BE2C (cell line): ENCODE measurements at regions not wholly inside any gene's neighbourhood (a gene's known extent, or its start where the extent isn't known, plus 50 kb on each side); places are given as distances from the start of the nearest gene placed in this dataset.
"Not testable (repeated sequence)": the region's sequence is repeated elsewhere in the genome, so short reads cannot be mapped to it uniquely, and the experiment has no call there.

Experiments
- DNase-seq: peaks from one replicate; pipeline ENCODE4 v3.0.0-alpha.2; 2020
- H3K27me3 ChIP-seq: fragments of 250-450 bp; sonication (Bioruptor Pico); 2 replicates; pipeline ENCODE4 v1.5.1; 2020; ENCODE audit warnings: mild to moderate bottlenecking
- H3K36me3 ChIP-seq: fragments of 250-450 bp; sonication (Bioruptor Pico); 2 replicates; pipeline ENCODE4 v1.5.1; 2020; ENCODE audit warnings: mild to moderate bottlenecking
- H3K4me1 ChIP-seq: fragments of 250-450 bp; sonication (Bioruptor Pico); 2 replicates; pipeline ENCODE4 v1.5.1; 2020
- H3K4me3 ChIP-seq: 2 replicates; pipeline ENCODE4 v1.5.1; 2011; ENCODE audit warnings: low read depth, low read length
- H3K9me3 ChIP-seq: fragments of 250-450 bp; sonication (Bioruptor Pico); 2 replicates; pipeline ENCODE4 v1.5.1; 2020
- TF ChIP-seq, protein P1 (sequence below): IDR thresholded peaks from 2 replicates; pipeline ENCODE4 v1.5.1; 2012; ENCODE audit warnings: mild to moderate bottlenecking, low read depth, low read length

DNA sequence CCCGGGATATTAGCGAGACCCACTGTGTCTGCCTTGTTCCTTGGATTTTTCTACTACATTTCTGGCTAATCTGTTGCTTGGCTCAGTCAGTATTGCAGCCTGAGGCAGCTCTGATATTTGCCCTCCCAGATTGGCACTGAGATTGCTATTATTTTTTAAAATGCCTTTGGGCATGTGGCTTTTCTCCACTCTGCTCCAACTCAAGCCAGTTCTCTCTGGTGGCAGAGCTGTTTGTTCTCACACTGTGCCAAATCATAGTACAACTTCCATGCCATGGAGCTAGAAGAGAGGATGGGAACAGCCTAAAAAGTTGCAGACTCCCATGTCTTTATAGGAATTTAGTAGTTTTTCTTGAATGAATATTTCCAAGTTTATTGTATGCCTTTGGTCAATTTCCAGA lies 155.9 kb upstream of the ATP10B start:
- H3K36me3 ChIP-seq, result no peaks in the 10 kb centered on the region
- no peaks in the 10 kb centered on the region for H3K4me1 ChIP-seq
- TF ChIP-seq, protein P1, sequence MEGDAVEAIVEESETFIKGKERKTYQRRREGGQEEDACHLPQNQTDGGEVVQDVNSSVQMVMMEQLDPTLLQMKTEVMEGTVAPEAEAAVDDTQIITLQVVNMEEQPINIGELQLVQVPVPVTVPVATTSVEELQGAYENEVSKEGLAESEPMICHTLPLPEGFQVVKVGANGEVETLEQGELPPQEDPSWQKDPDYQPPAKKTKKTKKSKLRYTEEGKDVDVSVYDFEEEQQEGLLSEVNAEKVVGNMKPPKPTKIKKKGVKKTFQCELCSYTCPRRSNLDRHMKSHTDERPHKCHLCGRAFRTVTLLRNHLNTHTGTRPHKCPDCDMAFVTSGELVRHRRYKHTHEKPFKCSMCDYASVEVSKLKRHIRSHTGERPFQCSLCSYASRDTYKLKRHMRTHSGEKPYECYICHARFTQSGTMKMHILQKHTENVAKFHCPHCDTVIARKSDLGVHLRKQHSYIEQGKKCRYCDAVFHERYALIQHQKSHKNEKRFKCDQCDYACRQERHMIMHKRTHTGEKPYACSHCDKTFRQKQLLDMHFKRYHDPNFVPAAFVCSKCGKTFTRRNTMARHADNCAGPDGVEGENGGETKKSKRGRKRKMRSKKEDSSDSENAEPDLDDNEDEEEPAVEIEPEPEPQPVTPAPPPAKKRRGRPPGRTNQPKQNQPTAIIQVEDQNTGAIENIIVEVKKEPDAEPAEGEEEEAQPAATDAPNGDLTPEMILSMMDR, result no peak
- H3K27me3 ChIP-seq, result no peaks in the 10 kb centered on the region
- no peak for DNase-seq
- no peak overlapping the region for H3K4me3 ChIP-seq
- H3K9me3 ChIP-seq, result no peaks in the 10 kb centered on the region

DNA sequence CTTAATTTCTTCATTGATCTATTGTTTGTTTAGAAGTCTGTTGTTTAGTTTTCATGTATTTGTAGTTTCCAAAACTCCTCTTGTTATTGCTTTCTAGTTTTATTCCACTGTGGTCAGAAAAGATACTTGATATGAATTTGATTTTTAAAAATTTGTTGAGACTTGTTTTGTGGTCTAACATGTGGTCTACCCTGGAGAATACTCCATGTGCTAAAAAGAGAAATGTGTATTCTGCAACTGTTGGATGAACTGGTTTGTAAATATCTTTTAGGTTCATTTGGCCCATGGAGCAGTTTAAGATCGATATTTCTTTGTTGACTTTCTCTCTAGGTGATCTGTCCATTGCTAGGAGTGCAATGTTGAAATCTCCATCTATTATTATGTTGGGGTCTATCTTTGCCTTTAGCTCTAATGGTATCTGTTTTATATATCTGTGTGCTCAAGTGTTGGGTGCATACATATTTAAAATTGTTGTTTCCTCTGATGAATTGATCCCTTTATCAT lies 150.6 kb upstream of the ATP10B start:
- H3K9me3 ChIP-seq, result no peaks in the 10 kb centered on the region
- H3K27me3 ChIP-seq, result no peaks in the 10 kb centered on the region
- TF ChIP-seq, protein P1, result no peak
- no peak for DNase-seq
- no peaks in the 10 kb centered on the region for H3K4me1 ChIP-seq
- H3K4me3 ChIP-seq, result no peak overlapping the region
- no peaks in the 10 kb centered on the region for H3K36me3 ChIP-seq

DNA sequence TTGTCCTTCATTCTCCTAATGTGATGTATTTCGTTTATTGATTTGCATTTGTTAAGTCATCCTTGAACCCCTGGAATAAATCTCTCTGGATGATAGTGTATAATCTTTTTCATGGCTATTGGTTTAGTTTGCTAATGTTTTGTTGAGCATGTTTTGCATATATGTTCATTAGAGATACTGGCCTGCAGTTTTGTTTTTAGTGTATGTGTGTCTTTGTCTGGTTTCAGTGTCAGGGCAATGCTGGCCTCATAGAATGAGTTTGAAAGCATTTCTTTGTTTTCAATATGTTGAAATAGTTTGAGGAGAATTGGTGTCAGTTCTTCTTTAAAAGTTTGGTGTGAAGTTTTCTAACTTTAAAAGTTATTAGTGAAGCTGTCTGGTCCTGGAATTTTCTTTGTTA lies 149.6 kb upstream of the ATP10B start:
- Histone ChIP-seq H3K4me1 (no peaks in the 10 kb centered on the region), H3K27me3 (no peaks in the 10 kb centered on the region), H3K36me3 (no peaks in the 10 kb centered on the region), H3K4me3 (no peak overlapping the region), H3K9me3 (no peaks in the 10 kb centered on the region)
- TF ChIP-seq, protein P1, result no peak
- no peak for DNase-seq

DNA sequence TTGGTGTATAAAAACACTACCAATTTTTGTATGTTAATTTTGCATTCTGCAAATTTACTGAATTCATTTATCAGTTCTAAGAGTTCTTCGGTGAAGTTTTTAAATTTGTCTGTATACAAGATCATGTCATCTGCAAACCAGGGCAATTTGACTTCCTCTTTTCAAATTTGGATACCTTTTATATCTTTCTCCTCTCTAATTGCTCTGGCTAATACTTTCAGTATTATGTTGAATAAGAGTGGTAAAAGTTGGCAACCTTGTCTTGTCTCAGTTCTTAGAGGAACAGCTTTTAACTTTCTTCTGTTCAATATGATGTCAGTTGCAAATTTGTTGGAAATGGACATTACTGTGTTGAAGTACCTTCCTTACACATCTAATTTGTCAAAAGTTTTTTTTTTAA lies 149.1 kb upstream of the ATP10B start:
- H3K4me3 ChIP-seq, H3K9me3 ChIP-seq, H3K27me3 ChIP-seq, H3K4me1 ChIP-seq, H3K36me3 ChIP-seq, DNase-seq: not testable (repeated sequence)

DNA sequence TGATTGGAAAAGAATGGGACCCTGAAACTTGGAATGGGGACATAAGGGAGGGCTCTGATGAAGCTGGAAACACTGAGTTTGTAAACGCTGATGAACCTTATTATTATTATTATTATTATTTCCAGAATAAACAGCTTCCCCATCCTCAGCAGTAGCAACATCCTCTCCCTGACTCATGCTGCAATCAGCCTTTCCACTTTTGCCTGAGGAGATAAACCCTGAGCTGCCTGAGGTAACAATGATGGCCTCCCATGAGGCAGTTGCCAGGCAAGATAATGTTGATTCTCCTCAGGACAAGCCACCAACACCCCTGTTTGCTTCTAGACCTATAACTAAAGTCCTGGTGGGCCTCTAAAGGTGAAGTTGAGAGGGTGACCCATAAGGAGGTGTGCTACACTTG lies 139.2 kb upstream of the ATP10B start:
- no peaks in the 10 kb centered on the region for H3K4me1 ChIP-seq
- DNase-seq, result no peak

DNA sequence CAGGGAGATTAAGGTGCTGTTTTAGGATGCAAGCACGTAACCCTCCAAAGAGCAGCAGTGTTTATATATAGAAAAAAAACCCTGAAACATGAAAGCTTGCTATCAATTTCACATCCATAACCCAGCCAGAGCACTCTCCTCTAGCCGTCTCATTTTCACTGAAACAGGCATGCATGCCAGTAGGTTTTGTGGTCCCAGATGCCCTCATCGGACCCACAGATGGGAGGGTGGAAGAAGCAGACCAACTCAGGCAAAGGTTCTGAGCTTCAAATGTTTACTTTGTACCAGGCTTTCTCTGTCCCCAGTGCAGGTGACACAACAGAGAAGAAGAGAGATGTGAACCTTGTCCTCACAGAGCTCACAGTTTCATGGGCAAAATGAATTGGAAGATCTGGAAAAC lies 127.4 kb upstream of the ATP10B start:
- no peaks in the 10 kb centered on the region for H3K36me3 ChIP-seq
- H3K4me1 ChIP-seq, result no peaks in the 10 kb centered on the region
- no peaks in the 10 kb centered on the region for H3K9me3 ChIP-seq
- TF ChIP-seq, protein P1, result no peak
- no peak for DNase-seq
- H3K4me3 ChIP-seq, result no peak overlapping the region
- H3K27me3 ChIP-seq, result no peaks in the 10 kb centered on the region; the same call in 1 of the 2 replicates

More for the DNA sequence above, 139.2 kb upstream of the ATP10B start:
- Histone ChIP-seq H3K36me3 (no peaks in the 10 kb centered on the region), H3K27me3 (no peaks in the 10 kb centered on the region), H3K4me3 (no peak overlapping the region), H3K9me3 (no peaks in the 10 kb centered on the region)
- TF ChIP-seq, protein P1, result no peak

DNA sequence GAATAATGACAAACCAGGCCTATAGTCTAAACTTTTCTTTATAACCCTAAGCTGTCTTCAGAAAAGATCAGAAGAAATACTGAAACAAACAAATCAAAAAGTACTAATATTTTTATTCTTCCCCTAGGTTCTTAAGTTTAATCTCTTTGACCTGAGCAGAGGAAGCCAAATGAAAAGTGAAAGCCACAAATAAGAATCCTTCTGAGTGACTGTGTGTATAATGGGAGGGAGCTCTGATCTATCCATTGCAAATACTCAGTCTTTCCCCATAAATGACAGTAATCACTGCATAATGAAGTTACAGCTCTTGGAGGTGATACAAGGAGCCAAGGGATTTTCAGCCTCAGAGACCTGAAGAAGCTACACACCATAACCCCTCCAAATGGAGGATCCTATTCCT lies 126.9 kb upstream of the ATP10B start:
- TF ChIP-seq, protein P1, result no peak
- Histone ChIP-seq H3K27me3 (no peaks in the 10 kb centered on the region; the same call in 1 of the 2 replicates), H3K4me1 (no peaks in the 10 kb centered on the region), H3K9me3 (no peaks in the 10 kb centered on the region), H3K36me3 (no peaks in the 10 kb centered on the region), H3K4me3 (no peak overlapping the region)
- no peak for DNase-seq
